Large intestine (tissue), 3 donors: ENCODE measurements at regions not wholly inside any gene's neighbourhood (a gene's known extent, or its start where the extent isn't known, plus 50 kb on each side); places are given as distances from the start of the nearest gene placed in this dataset.
"Not testable (repeated sequence)": the region's sequence is repeated elsewhere in the genome, so short reads cannot be mapped to it uniquely, and the experiment has no call there.

Experiments
- DNase-seq, 2 donors: peaks; one replicate each; pipeline versions ENCODE4 v3.0.0 to v3.0.0-alpha.2; 2013
- H3K27ac ChIP-seq: one replicate; pipeline ENCODE4 v1.5.1; 2013; ENCODE audit warnings: low read length
- H3K27me3 ChIP-seq: 2 replicates; pipeline ENCODE4 v1.6.1; 2013; ENCODE audit warnings: low read length; ENCODE audit not compliant: control insufficient read depth, insufficient read depth
- H3K36me3 ChIP-seq: 2 replicates; pipeline ENCODE4 v1.6.1; 2013; ENCODE audit warnings: low read length; ENCODE audit not compliant: control insufficient read depth, insufficient read depth
- H3K4me1 ChIP-seq: one replicate; pipeline ENCODE4 v1.6.1; 2013; ENCODE audit warnings: low read length; ENCODE audit not compliant: control insufficient read depth, insufficient read depth
- H3K4me3 ChIP-seq: one replicate; pipeline ENCODE4 v1.5.1; 2013; ENCODE audit warnings: low read length
- H3K9me3 ChIP-seq: one replicate; pipeline ENCODE4 v1.6.1; 2013; ENCODE audit warnings: mild to moderate bottlenecking, low read depth, low read length, moderate library complexity; ENCODE audit not compliant: control insufficient read depth
- WGBS: methylation state at CpG from one replicate; pipeline ENCODE4 v1.1.5; 2013; ENCODE audit warnings: low lambda C conversion rate; ENCODE audit not compliant: insufficient coverage; 5-methylcytosine and 5-hydroxymethylcytosine counted together

GRCh38 chr4:127503111-127503510 is 129.6 kb upstream of the INTU start:
- H3K27ac ChIP-seq, result no peak overlapping the region
- DNase-seq, result no peak
- H3K4me3 ChIP-seq, result no peak overlapping the region
- no peaks in the 10 kb centered on the region for H3K9me3 ChIP-seq
- no peaks in the 10 kb centered on the region for H3K27me3 ChIP-seq
- no peaks in the 10 kb centered on the region for H3K4me1 ChIP-seq
- no CpG with 5 or more reads among the region's 2 CpGs for WGBS
- no peaks in the 10 kb centered on the region for H3K36me3 ChIP-seq

- Histone ChIP-seq H3K27ac (no peak overlapping the region), H3K4me3 (no peak overlapping the region)
Measured at GRCh38 chr4:127505203-127505602, 127.6 kb upstream of the INTU start.

GRCh38 chr4:127506283-127506682 is 126.5 kb upstream of the INTU start:
- no CpG with 5 or more reads among the region's 1 CpG for WGBS
- H3K27ac ChIP-seq, result no peak overlapping the region
- H3K36me3 ChIP-seq, result no peaks in the 10 kb centered on the region
- H3K9me3 ChIP-seq, result no peaks in the 10 kb centered on the region
- no peaks in the 10 kb centered on the region for H3K27me3 ChIP-seq
- H3K4me3 ChIP-seq, result no peak overlapping the region
- DNase-seq, result peak in 1 of 2 donors; percentile 3
- no peaks in the 10 kb centered on the region for H3K4me1 ChIP-seq

More at GRCh38 chr4:127505203-127505602, 127.6 kb upstream of the INTU start:
- no CpG with 5 or more reads among the region's 1 CpG for WGBS
- no peak for DNase-seq
- no peaks in the 10 kb centered on the region for H3K36me3 ChIP-seq
- no peaks in the 10 kb centered on the region for H3K4me1 ChIP-seq
- H3K9me3 ChIP-seq, result no peaks in the 10 kb centered on the region
- H3K27me3 ChIP-seq, result no peaks in the 10 kb centered on the region

- DNase-seq, result no peak
- Histone ChIP-seq H3K4me3 (no peak overlapping the region), H3K4me1 (no peaks in the 10 kb centered on the region), H3K9me3 (no peaks in the 10 kb centered on the region), H3K36me3 (no peaks in the 10 kb centered on the region), H3K27me3 (no peaks in the 10 kb centered on the region), H3K27ac (no peak overlapping the region)
- WGBS, result no CpG with 5 or more reads among the region's 1 CpG
Measured at GRCh38 chr4:127509155-127509554, 123.6 kb upstream of the INTU start.

- H3K27me3 ChIP-seq, DNase-seq, H3K4me3 ChIP-seq, H3K4me1 ChIP-seq, H3K9me3 ChIP-seq, H3K27ac ChIP-seq, H3K36me3 ChIP-seq: not testable (repeated sequence)
- no CpG with 5 or more reads among the region's 3 CpGs for WGBS
Measured at GRCh38 chr4:127512672-127513071, 120.1 kb upstream of the INTU start.

GRCh38 chr4:127515259-127515658 is 117.5 kb upstream of the INTU start:
- H3K36me3 ChIP-seq, H3K27ac ChIP-seq, H3K9me3 ChIP-seq, H3K4me3 ChIP-seq, DNase-seq, H3K27me3 ChIP-seq, H3K4me1 ChIP-seq: not testable (repeated sequence)
- 63% methylated on average over 5 of the region's 7 CpGs for WGBS

- no peaks in the 10 kb centered on the region for H3K36me3 ChIP-seq
- no peaks in the 10 kb centered on the region for H3K9me3 ChIP-seq
- H3K27me3 ChIP-seq, result no peaks in the 10 kb centered on the region
- no peak overlapping the region for H3K27ac ChIP-seq
- no peak for DNase-seq
- H3K4me3 ChIP-seq, result no peak overlapping the region
- no peaks in the 10 kb centered on the region for H3K4me1 ChIP-seq
Measured at GRCh38 chr4:127518046-127518445, 114.7 kb upstream of the INTU start.

GRCh38 chr4:127521463-127521862 is 111.3 kb upstream of the INTU start:
- H3K4me1 ChIP-seq, result no peaks in the 10 kb centered on the region
- WGBS, result 100% methylated on average over 1 of the region's 2 CpGs

GRCh38 chr4:127523369-127523768 is 109.4 kb upstream of the INTU start:
- 100% methylated on average over 1 of the region's 1 CpG for WGBS
- no peak for DNase-seq
- no peaks in the 10 kb centered on the region for H3K36me3 ChIP-seq
- no peak overlapping the region for H3K4me3 ChIP-seq
- no peaks in the 10 kb centered on the region for H3K27me3 ChIP-seq
- H3K4me1 ChIP-seq, result no peaks in the 10 kb centered on the region
- H3K27ac ChIP-seq, result no peak overlapping the region
- H3K9me3 ChIP-seq, result no peaks in the 10 kb centered on the region

More at GRCh38 chr4:127521463-127521862, 111.3 kb upstream of the INTU start:
- Histone ChIP-seq H3K4me3 (no peak overlapping the region), H3K9me3 (no peaks in the 10 kb centered on the region), H3K27me3 (no peaks in the 10 kb centered on the region), H3K36me3 (no peaks in the 10 kb centered on the region), H3K27ac (no peak overlapping the region)
- DNase-seq, result no peak

GRCh38 chr4:127525608-127526007 is 107.1 kb upstream of the INTU start:
- H3K27me3 ChIP-seq, result no peaks in the 10 kb centered on the region
- no peaks in the 10 kb centered on the region for H3K9me3 ChIP-seq
- no peak overlapping the region for H3K4me3 ChIP-seq

GRCh38 chr4:127528302-127528701 is 104.5 kb upstream of the INTU start:
- Histone ChIP-seq H3K4me1 (no peaks in the 10 kb centered on the region), H3K27ac (no peak overlapping the region), H3K27me3 (no peaks in the 10 kb centered on the region), H3K4me3 (no peak overlapping the region), H3K9me3 (no peaks in the 10 kb centered on the region), H3K36me3 (no peaks in the 10 kb centered on the region)
- DNase-seq, result no peak
- WGBS, result no CpG with 5 or more reads among the region's 1 CpG

More at GRCh38 chr4:127525608-127526007, 107.1 kb upstream of the INTU start:
- DNase-seq, result no peak
- Histone ChIP-seq H3K36me3 (no peaks in the 10 kb centered on the region), H3K4me1 (no peaks in the 10 kb centered on the region), H3K27ac (no peak overlapping the region)
